Common myeloid progenitor, CD34-positive (primary cell): ENCODE measurements at regions not wholly inside any gene's neighbourhood (a gene's known extent, or its start where the extent isn't known, plus 50 kb on each side); places are given as distances from the start of the nearest gene placed in this dataset.
"Not testable (repeated sequence)": the region's sequence is repeated elsewhere in the genome, so short reads cannot be mapped to it uniquely, and the experiment has no call there.

Experiments
- CTCF ChIA-PET: fragments of 350-600 bp; sonication (Branson Sonifier 250); formaldehyde crosslinking; loops from one replicate; lab custom pipeline; 2021; ENCODE audit warnings: antibody characterized with exemption; lab: Charles Lee
- POLR2A ChIA-PET: fragments of 350-600 bp; sonication (Branson Sonifier 250); formaldehyde crosslinking; loops from one replicate; lab custom pipeline; 2021; ENCODE audit warnings: antibody characterized with exemption; lab: Charles Lee
- DNase-seq, 3 donors: peaks; one replicate each; pipeline versions ENCODE4 v3.0.0 to v3.0.0-alpha.2; 2013
- H3K27ac ChIP-seq, 2 experiments: 1 replicate in 1 of 2; 2 replicates in 1 of 2; pipeline ENCODE4 v1.7.0; 2013; ENCODE audit warnings: inconsistent platforms in 2 of 2, low read length in 2 of 2, mild to moderate bottlenecking in 2 of 2, low read depth in 1 of 2, moderate library complexity in 1 of 2; ENCODE audit not compliant: severe bottlenecking in 2 of 2, insufficient read depth in 1 of 2, poor library complexity in 1 of 2
- H3K27me3 ChIP-seq, 5 experiments: replicated peaks in 2 of 5; 1 replicate in 3 of 5; 2 replicates in 2 of 5; pipeline versions ENCODE4 v1.6.1 to v1.7.0; 2013; ENCODE audit warnings: low read length in 4 of 5, mild to moderate bottlenecking in 2 of 5, moderate library complexity in 2 of 5, inconsistent platforms in 1 of 5; ENCODE audit not compliant: insufficient read depth in 5 of 5, control insufficient read depth in 4 of 5
- H3K36me3 ChIP-seq, 4 experiments: 1 replicate in 2 of 4; 2 replicates in 2 of 4; pipeline versions ENCODE4 v1.6.1 to v1.7.0; 2013; ENCODE audit warnings: low read length in 3 of 4, control low read depth in 1 of 4, mild to moderate bottlenecking in 1 of 4; ENCODE audit not compliant: control insufficient read depth in 4 of 4, insufficient read depth in 4 of 4
- H3K4me1 ChIP-seq, 4 experiments: 1 replicate in 3 of 4; 2 replicates in 1 of 4; pipeline versions ENCODE4 v1.6.1 to v1.7.1; 2013; ENCODE audit warnings: low read length in 3 of 4, mild to moderate bottlenecking in 3 of 4, control low read depth in 1 of 4, inconsistent platforms in 1 of 4, moderate library complexity in 1 of 4; ENCODE audit not compliant: control insufficient read depth in 4 of 4, insufficient read depth in 4 of 4; ENCODE audit errors: control extremely low read depth in 1 of 4
- H3K4me3 ChIP-seq, 7 experiments: 1 replicate in 4 of 7; 2 replicates in 3 of 7; pipeline versions ENCODE4 v1.5.1 to v1.7.0; 2013; ENCODE audit warnings: mild to moderate bottlenecking in 7 of 7, low read length in 6 of 7, moderate library complexity in 6 of 7, inconsistent platforms in 2 of 7, low read depth in 2 of 7, control low read depth in 1 of 7; ENCODE audit not compliant: insufficient read depth in 4 of 7, control insufficient read depth in 1 of 7; ENCODE audit errors: extremely low read depth in 1 of 7
- H3K9me3 ChIP-seq, 5 experiments: 1 replicate in 4 of 5; 2 replicates in 1 of 5; pipeline versions ENCODE4 v1.6.1 to v1.7.1; 2013; ENCODE audit warnings: low read length in 4 of 5, mild to moderate bottlenecking in 2 of 5, inconsistent platforms in 1 of 5, low read depth in 1 of 5, moderate library complexity in 1 of 5; ENCODE audit not compliant: control insufficient read depth in 4 of 5, insufficient read depth in 2 of 5; ENCODE audit errors: control extremely low read depth in 1 of 5
- WGBS: methylation state at CpG from one replicate; pipeline ENCODE4 v1.1.5; 2013; ENCODE audit not compliant: insufficient coverage; 5-methylcytosine and 5-hydroxymethylcytosine counted together

GRCh38 chr22:34608540-34609115, 457.3 kb upstream of the ISX start:
- Histone ChIP-seq H3K27me3 (no peaks in the 10 kb centered on the region), H3K27ac (no peak overlapping the region), H3K4me1 (no peaks in the 10 kb centered on the region), H3K4me3 (no peak overlapping the region), H3K9me3 (no peaks in the 10 kb centered on the region), H3K36me3 (no peaks in the 10 kb centered on the region)
- 100% methylated on average over 1 of the region's 1 CpG for WGBS
- no peak for DNase-seq
- ChIA-PET POLR2A (no interaction called here), CTCF (no interaction called here)

GRCh38 chr22:34609646-34610045, 456.3 kb upstream of the ISX start:
- H3K9me3 ChIP-seq, result no peaks in the 10 kb centered on the region
- POLR2A ChIA-PET, result no interaction called here
- no peak overlapping the region for H3K4me3 ChIP-seq
- H3K4me1 ChIP-seq, result no peaks in the 10 kb centered on the region
- no peak overlapping the region for H3K27ac ChIP-seq
- CTCF ChIA-PET, result no interaction called here
- DNase-seq, result no peak
- no peaks in the 10 kb centered on the region for H3K36me3 ChIP-seq
- H3K27me3 ChIP-seq, result no peaks in the 10 kb centered on the region
- 94% methylated on average over 5 of the region's 5 CpGs for WGBS

GRCh38 chr22:34620161-34620560, 445.8 kb upstream of the ISX start:
- Histone ChIP-seq H3K27me3 (no peaks in the 10 kb centered on the region), H3K9me3 (no peaks in the 10 kb centered on the region), H3K4me1 (no peaks in the 10 kb centered on the region), H3K36me3 (no peaks in the 10 kb centered on the region), H3K4me3 (no peak overlapping the region), H3K27ac (no peak overlapping the region)
- ChIA-PET CTCF (no interaction called here), POLR2A (no interaction called here)
- 92% methylated on average over 8 of the region's 9 CpGs for WGBS
- no peak for DNase-seq

- H3K27ac ChIP-seq, result no peak overlapping the region
- no peaks in the 10 kb centered on the region for H3K36me3 ChIP-seq
- H3K27me3 ChIP-seq, result no peaks in the 10 kb centered on the region
- peak in 1 of 3 donors; percentile 0 for DNase-seq
- H3K4me1 ChIP-seq, result no peaks in the 10 kb centered on the region
- no peak overlapping the region for H3K4me3 ChIP-seq
- 92% methylated on average over 2 of the region's 8 CpGs for WGBS
- POLR2A ChIA-PET, result no interaction called here
- CTCF ChIA-PET, result no interaction called here
- H3K9me3 ChIP-seq, result no peaks in the 10 kb centered on the region
Observed at GRCh38 chr22:34620832-34621231, 445.1 kb upstream of the ISX start.

- POLR2A ChIA-PET, result no interaction called here
- 95% methylated on average over 2 of the region's 4 CpGs for WGBS
- no peaks in the 10 kb centered on the region for H3K4me1 ChIP-seq
- H3K27me3 ChIP-seq, result no peaks in the 10 kb centered on the region
- no peak overlapping the region for H3K4me3 ChIP-seq
- DNase-seq, result no peak
- CTCF ChIA-PET, result no interaction called here
- H3K27ac ChIP-seq, result no peak overlapping the region
- no peaks in the 10 kb centered on the region for H3K36me3 ChIP-seq
- peaks cover 0 to 9% (median 0%) of the 10 kb centered on the region in 5 experiments for H3K9me3 ChIP-seq
Observed at GRCh38 chr22:34622602-34623001, 443.4 kb upstream of the ISX start.

- H3K9me3 ChIP-seq, result peaks cover 0 to 9% (median 0%) of the 10 kb centered on the region in 5 experiments
- no peaks in the 10 kb centered on the region for H3K27me3 ChIP-seq
- no peaks in the 10 kb centered on the region for H3K36me3 ChIP-seq
- ChIA-PET POLR2A (no interaction called here), CTCF (no interaction called here)
- no peak overlapping the region for H3K4me3 ChIP-seq
- no peak for DNase-seq
- 100% methylated on average over 3 of the region's 4 CpGs for WGBS
- no peak overlapping the region for H3K27ac ChIP-seq
- no peaks in the 10 kb centered on the region for H3K4me1 ChIP-seq
Observed at GRCh38 chr22:34623580-34623979, 442.4 kb upstream of the ISX start.

GRCh38 chr22:34625892-34626291, 440.1 kb upstream of the ISX start:
- H3K4me1 ChIP-seq, H3K4me3 ChIP-seq, H3K9me3 ChIP-seq, H3K27me3 ChIP-seq, DNase-seq, H3K27ac ChIP-seq, H3K36me3 ChIP-seq, CTCF ChIA-PET, POLR2A ChIA-PET: not testable (repeated sequence)
- 90% methylated on average over 2 of the region's 30 CpGs for whole genome bisulfite sequencing
